ENCODE measurements at regions not wholly inside any gene's neighbourhood (a gene's known extent, or its start where the extent isn't known, plus 50 kb on each side); places are given as distances from the start of the nearest gene placed in this dataset.

- Mint-ChIP-seq H3K36me3 (ENCODE audit: low read depth) (no peaks in the 10 kb centered on the region), H3K4me3 (no peak overlapping the region), H3K27me3 (no peaks in the 10 kb centered on the region), H3K27ac (no peak overlapping the region), H3K9me3 (peaks cover 3% of the 10 kb centered on the region), H3K4me1 (ENCODE audit: low read depth) (no peaks in the 10 kb centered on the region)
- H3K27ac ChIP-seq (ENCODE audit: low read depth in 1 of 2, low read length in 2 of 2), result no peak overlapping the region
- ChIA-PET CTCF (no interaction called here), POLR2A (no interaction called here)
- ATAC-seq (ENCODE audit: poor library complexity) (no peak), DNase-seq (no peak)
- intact Hi-C loops (cut with DNase I, micrococcal nuclease), result no loop called here
- H3K4me3 ChIP-seq (ENCODE audit: low read length), result no peak overlapping the region
- H3K9me3 ChIP-seq (ENCODE audit: control insufficient read depth in 1 of 2, insufficient read depth in 1 of 2, low read length in 2 of 2), result no peaks in the 10 kb centered on the region
- no peak for TF ChIP-seq CTCF (IDR thresholded peaks at IDR 0.05)
- H3K4me1 ChIP-seq (ENCODE audit: insufficient read depth, low read length), result no peaks in the 10 kb centered on the region
- H3K27me3 ChIP-seq (ENCODE audit: control insufficient read depth in 1 of 2, insufficient read depth in 2 of 2, low read length in 2 of 2), result no peaks in the 10 kb centered on the region
- no peaks in the 10 kb centered on the region for H3K36me3 ChIP-seq (ENCODE audit: insufficient read depth, low read length)
Observed at GRCh38 chr2:138184428-138184827, 220.2 kb downstream of the HNMT start.

- ATAC-seq (ENCODE audit: poor library complexity) (no peak), DNase-seq (no peak)
- intact Hi-C loops (cut with DNase I, micrococcal nuclease), result no loop called here
- H3K36me3 ChIP-seq (ENCODE audit: insufficient read depth, low read length), result no peaks in the 10 kb centered on the region
- H3K4me1 ChIP-seq (ENCODE audit: insufficient read depth, low read length), result no peaks in the 10 kb centered on the region
- H3K9me3 ChIP-seq (ENCODE audit: control insufficient read depth in 1 of 2, insufficient read depth in 1 of 2, low read length in 2 of 2), result no peaks in the 10 kb centered on the region
- Mint-ChIP-seq H3K9me3 (peaks cover 3% of the 10 kb centered on the region), H3K27me3 (no peaks in the 10 kb centered on the region), H3K36me3 (ENCODE audit: low read depth) (no peaks in the 10 kb centered on the region), H3K4me1 (ENCODE audit: low read depth) (no peaks in the 10 kb centered on the region), H3K27ac (no peak overlapping the region), H3K4me3 (no peak overlapping the region)
- ChIA-PET CTCF (no interaction called here), POLR2A (no interaction called here)
- H3K4me3 ChIP-seq (ENCODE audit: low read length), result no peak overlapping the region
- no peak for TF ChIP-seq CTCF (IDR thresholded peaks at IDR 0.05)
- H3K27me3 ChIP-seq (ENCODE audit: control insufficient read depth in 1 of 2, insufficient read depth in 2 of 2, low read length in 2 of 2), result no peaks in the 10 kb centered on the region
- H3K27ac ChIP-seq (ENCODE audit: low read depth in 1 of 2, low read length in 2 of 2), result no peak overlapping the region
Observed at GRCh38 chr2:138185827-138186226, 221.6 kb downstream of the HNMT start.

DNA sequence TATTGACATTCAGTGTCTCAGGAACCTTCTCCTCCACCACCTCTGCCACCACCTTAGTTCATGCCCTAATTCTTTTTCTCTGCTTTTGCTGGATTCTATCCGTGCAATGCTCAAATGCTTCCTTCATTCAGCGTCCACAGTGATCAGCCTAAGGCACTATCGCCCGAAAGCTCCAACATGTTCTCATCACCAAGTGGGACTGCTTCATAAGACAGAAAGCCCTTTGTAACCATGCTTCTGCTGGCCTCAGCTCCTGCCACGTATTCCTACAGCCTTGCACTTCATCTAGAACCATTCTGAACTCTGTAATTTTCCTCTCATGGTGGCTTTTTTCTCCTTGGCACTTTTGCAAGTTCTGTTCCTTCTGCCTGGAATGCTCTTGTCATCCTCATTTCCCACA, 222.9 kb downstream of the HNMT start:
- ChIA-PET CTCF (no interaction called here), POLR2A (interaction anchor here (0.7 kb wide), 1 partner anchor 21 kb away, joined by 3 read pairs; no protein-coding TSS in a partner anchor)
- DNase-seq (no peak), ATAC-seq (ENCODE audit: poor library complexity) (no peak)
- no peaks in the 10 kb centered on the region for H3K36me3 Mint-ChIP-seq (ENCODE audit: low read depth)
- peaks cover 3% of the 10 kb centered on the region for H3K9me3 Mint-ChIP-seq
- no peak overlapping the region for H3K4me3 Mint-ChIP-seq
- no peak for TF ChIP-seq CTCF (IDR thresholded peaks at IDR 0.05)
- H3K27ac Mint-ChIP-seq, result no peak overlapping the region
- Histone ChIP-seq H3K36me3 (ENCODE audit: insufficient read depth, low read length) (no peaks in the 10 kb centered on the region), H3K4me1 (ENCODE audit: insufficient read depth, low read length) (no peaks in the 10 kb centered on the region), H3K9me3 (ENCODE audit: control insufficient read depth in 1 of 2, insufficient read depth in 1 of 2, low read length in 2 of 2) (no peaks in the 10 kb centered on the region), H3K27me3 (ENCODE audit: control insufficient read depth in 1 of 2, insufficient read depth in 2 of 2, low read length in 2 of 2) (no peaks in the 10 kb centered on the region), H3K4me3 (ENCODE audit: low read length) (no peak overlapping the region), H3K27ac (ENCODE audit: low read depth in 1 of 2, low read length in 2 of 2) (no peak overlapping the region)
- intact Hi-C loops (cut with DNase I, micrococcal nuclease), result no loop called here
- no peaks in the 10 kb centered on the region for H3K4me1 Mint-ChIP-seq (ENCODE audit: low read depth)
- no peaks in the 10 kb centered on the region for H3K27me3 Mint-ChIP-seq

All from CD4-positive, alpha-beta T cell (primary cell).